GM18867 (cell line): ENCODE measurements at regions not wholly inside any gene's neighbourhood (a gene's known extent, or its start where the extent isn't known, plus 50 kb on each side); places are given as distances from the start of the nearest gene placed in this dataset.
"Not testable (repeated sequence)": the region's sequence is repeated elsewhere in the genome, so short reads cannot be mapped to it uniquely, and the experiment has no call there.

Source experiments
- ATAC-seq: cut with Tn5 transposase; IDR thresholded peaks from one replicate; pipeline ENCODE4 v1.9.1; 2021; ENCODE audit warnings: mild to moderate bottlenecking, moderate library complexity; ENCODE audit not compliant: unreplicated experiment

- no peak for ATAC-seq
Measured at GRCh38 chr14:66001356-66001755, 484.8 kb upstream of the CCDC196 start.

- ATAC-seq = no peak
Measured at GRCh38 chr14:66003082-66003730, 483.0 kb upstream of the CCDC196 start.

- no peak for ATAC-seq
Measured at GRCh38 chr14:66005900-66006434, 480.2 kb upstream of the CCDC196 start.

GRCh38 chr14:66008631-66009030 is 477.5 kb upstream of the CCDC196 start:
- no peak for ATAC-seq

GRCh38 chr14:66009089-66009488 is 477.1 kb upstream of the CCDC196 start:
- no peak for ATAC-seq

GRCh38 chr14:66010695-66011094 is 475.5 kb upstream of the CCDC196 start:
- no peak for ATAC-seq

- no peak for ATAC-seq
Measured at GRCh38 chr14:66011855-66012254, 474.3 kb upstream of the CCDC196 start.

- not testable (repeated sequence) for ATAC-seq
Measured at GRCh38 chr14:66013607-66014006, 472.6 kb upstream of the CCDC196 start.

- ATAC-seq = no peak
Measured at GRCh38 chr14:66015071-66015780, 470.9 kb upstream of the CCDC196 start.

GRCh38 chr14:66017927-66018326 is 468.2 kb upstream of the CCDC196 start:
- ATAC-seq = no peak

- no peak for ATAC-seq
Measured at GRCh38 chr14:66022526-66022925, 463.6 kb upstream of the CCDC196 start.

GRCh38 chr14:66025779-66026178 is 460.4 kb upstream of the CCDC196 start:
- no peak for ATAC-seq

GRCh38 chr14:66031981-66032380 is 454.2 kb upstream of the CCDC196 start:
- ATAC-seq = not testable (repeated sequence)

- no peak for ATAC-seq
Measured at GRCh38 chr14:66032800-66033199, 453.4 kb upstream of the CCDC196 start.

GRCh38 chr14:66036547-66036946 is 449.6 kb upstream of the CCDC196 start:
- ATAC-seq = no peak

GRCh38 chr14:66037361-66037760 is 448.8 kb upstream of the CCDC196 start:
- no peak for ATAC-seq

GRCh38 chr14:66038212-66038611 is 448.0 kb upstream of the CCDC196 start:
- ATAC-seq = no peak

- no peak for ATAC-seq
Measured at GRCh38 chr14:66038618-66039017, 447.6 kb upstream of the CCDC196 start.

GRCh38 chr14:66039495-66039894 is 446.7 kb upstream of the CCDC196 start:
- ATAC-seq = no peak

- no peak for ATAC-seq
Measured at GRCh38 chr14:66041582-66041981, 444.6 kb upstream of the CCDC196 start.

GRCh38 chr14:66043921-66044320 is 442.2 kb upstream of the CCDC196 start:
- no peak for ATAC-seq

- no peak for ATAC-seq
Measured at GRCh38 chr14:66045572-66046021, 440.6 kb upstream of the CCDC196 start.
